Thoracic aorta (tissue), 2 donors: ENCODE measurements at regions not wholly inside any gene's neighbourhood (a gene's known extent, or its start where the extent isn't known, plus 50 kb on each side); places are given as distances from the start of the nearest gene placed in this dataset.

Experiments
- ATAC-seq: fragments of 150-250 bp; one replicate; pipeline ENCODE4 v1.8.0; 2017; ENCODE audit warnings: low read depth; ENCODE audit not compliant: insufficient number of reproducible peaks, low FRiP score
- DNase-seq: peaks from one replicate; pipeline ENCODE4 v3.0.0-alpha.2; 2020; ENCODE audit warnings: low spot score
- H3K27ac ChIP-seq, 2 donors: fragments of 200-600 bp; sonication (generic); 1 replicate in 1 of 2; 2 replicates in 1 of 2; pipeline ENCODE4 v1.5.1; 2016; ENCODE audit warnings: mild to moderate bottlenecking in 2 of 2, moderate library complexity in 2 of 2
- H3K27me3 ChIP-seq: fragments of 200-600 bp; sonication (generic); replicated peaks from 2 replicates; pipeline ENCODE4 v1.6.0; 2016; ENCODE audit warnings: mild to moderate bottlenecking; ENCODE audit not compliant: insufficient read depth
- H3K36me3 ChIP-seq: fragments of 200-600 bp; sonication (generic); one replicate; pipeline ENCODE4 v1.5.1; 2016
- H3K4me1 ChIP-seq, 2 donors: fragments of 200-600 bp; sonication (generic); 1 replicate in 1 of 2; 2 replicates in 1 of 2; pipeline versions ENCODE4 v1.5.1 to v1.6.0; 2016; ENCODE audit warnings: low read depth in 2 of 2, mild to moderate bottlenecking in 1 of 2; ENCODE audit not compliant: control insufficient read depth in 1 of 2
- H3K4me3 ChIP-seq: fragments of 200-600 bp; sonication (generic); 2 replicates; pipeline ENCODE4 v1.5.1; 2016; ENCODE audit warnings: mild to moderate bottlenecking
- H3K9me3 ChIP-seq: fragments of 200-600 bp; sonication (generic); 2 replicates; pipeline ENCODE4 v1.5.1; 2016
- CTCF ChIP-seq: fragments of 200-600 bp; sonication (generic); IDR thresholded peaks from one replicate; pipeline ENCODE4 v1.5.1; 2019; ENCODE audit warnings: antibody characterized with exemption

GRCh38 chr2:82165377-82165776, 1860.8 kb upstream of the LRRTM1 start:
- Histone ChIP-seq H3K4me3 (no peak overlapping the region), H3K27ac (no peak overlapping the region), H3K9me3 (no peaks in the 10 kb centered on the region), H3K4me1 (no peaks in the 10 kb centered on the region), H3K27me3 (no peaks in the 10 kb centered on the region), H3K36me3 (no peaks in the 10 kb centered on the region)
- no peak for TF ChIP-seq CTCF
- DNase-seq = no peak
- no peak for ATAC-seq

GRCh38 chr2:82158150-82158549, 1853.6 kb upstream of the LRRTM1 start:
- H3K9me3 ChIP-seq = no peaks in the 10 kb centered on the region
- no peak overlapping the region for H3K27ac ChIP-seq
- TF ChIP-seq CTCF = no peak
- H3K36me3 ChIP-seq = no peaks in the 10 kb centered on the region
- ATAC-seq (no peak), DNase-seq (no peak)
- H3K27me3 ChIP-seq = no peaks in the 10 kb centered on the region
- H3K4me3 ChIP-seq = no peak overlapping the region
- H3K4me1 ChIP-seq = no peaks in the 10 kb centered on the region

- Histone ChIP-seq H3K36me3 (no peaks in the 10 kb centered on the region), H3K4me1 (no peaks in the 10 kb centered on the region), H3K4me3 (no peak overlapping the region), H3K9me3 (no peaks in the 10 kb centered on the region), H3K27ac (no peak overlapping the region), H3K27me3 (no peaks in the 10 kb centered on the region)
- DNase-seq (no peak), ATAC-seq (no peak)
- no peak for TF ChIP-seq CTCF
These were observed 1850.9 kb upstream of the LRRTM1 start for GRCh38 chr2:82155469-82155868.

GRCh38 chr2:82143343-82143742, 1838.8 kb upstream of the LRRTM1 start:
- no peak for DNase-seq
- H3K27me3 ChIP-seq = no peaks in the 10 kb centered on the region
- no peak for ATAC-seq
- TF ChIP-seq CTCF = no peak
- H3K36me3 ChIP-seq = no peaks in the 10 kb centered on the region
- H3K27ac ChIP-seq = no peak overlapping the region
- H3K4me3 ChIP-seq = no peak overlapping the region
- no peaks in the 10 kb centered on the region for H3K9me3 ChIP-seq
- no peaks in the 10 kb centered on the region for H3K4me1 ChIP-seq

GRCh38 chr2:82139979-82140611, 1835.5 kb upstream of the LRRTM1 start:
- no peaks in the 10 kb centered on the region for H3K9me3 ChIP-seq
- no peak for TF ChIP-seq CTCF
- H3K27ac ChIP-seq = no peak overlapping the region
- no peak for DNase-seq
- no peaks in the 10 kb centered on the region for H3K36me3 ChIP-seq
- no peak overlapping the region for H3K4me3 ChIP-seq
- no peak for ATAC-seq
- no peaks in the 10 kb centered on the region for H3K27me3 ChIP-seq
- no peaks in the 10 kb centered on the region for H3K4me1 ChIP-seq
